Central memory CD8-positive, alpha-beta T cell (primary cell): ENCODE measurements at regions not wholly inside any gene's neighbourhood (a gene's known extent, or its start where the extent isn't known, plus 50 kb on each side); places are given as distances from the start of the nearest gene placed in this dataset.

ENCODE experiments used
- ATAC-seq: fragments of 150-1000 bp; cut with Tn5 transposase; replicated peaks from 2 replicates; pipeline ENCODE4 v1.10.0; 2022; ENCODE audit warnings: mild to moderate bottlenecking, moderate FRiP score, moderate number of reproducible peaks; ENCODE audit not compliant: poor library complexity, severe bottlenecking; ENCODE audit errors: extremely low read depth
- DNase-seq, 2 donors: peaks; one replicate each; pipeline ENCODE4 v3.0.0; 2021; ENCODE audit warnings: low spot score in 2 of 2
- H3K27ac Mint-ChIP-seq: one replicate; pipeline ENCODE4 v1.8.0; 2022; ENCODE audit warnings: low read depth, mild to moderate bottlenecking, moderate library complexity, mixed read lengths
- H3K27me3 Mint-ChIP-seq: one replicate; pipeline ENCODE4 v1.8.0; 2022; ENCODE audit warnings: mixed read lengths
- H3K36me3 Mint-ChIP-seq: one replicate; pipeline ENCODE4 v1.8.0; 2022; ENCODE audit warnings: mild to moderate bottlenecking, moderate library complexity, mixed read lengths; ENCODE audit not compliant: insufficient read depth
- H3K4me1 Mint-ChIP-seq: one replicate; pipeline ENCODE4 v1.8.0; 2022; ENCODE audit warnings: mixed read lengths
- H3K4me3 Mint-ChIP-seq: one replicate; pipeline ENCODE4 v1.8.0; 2022; ENCODE audit warnings: mild to moderate bottlenecking, moderate library complexity, mixed read lengths
- H3K9me3 Mint-ChIP-seq: one replicate; pipeline ENCODE4 v1.8.0; 2022; ENCODE audit warnings: mixed read lengths

DNA sequence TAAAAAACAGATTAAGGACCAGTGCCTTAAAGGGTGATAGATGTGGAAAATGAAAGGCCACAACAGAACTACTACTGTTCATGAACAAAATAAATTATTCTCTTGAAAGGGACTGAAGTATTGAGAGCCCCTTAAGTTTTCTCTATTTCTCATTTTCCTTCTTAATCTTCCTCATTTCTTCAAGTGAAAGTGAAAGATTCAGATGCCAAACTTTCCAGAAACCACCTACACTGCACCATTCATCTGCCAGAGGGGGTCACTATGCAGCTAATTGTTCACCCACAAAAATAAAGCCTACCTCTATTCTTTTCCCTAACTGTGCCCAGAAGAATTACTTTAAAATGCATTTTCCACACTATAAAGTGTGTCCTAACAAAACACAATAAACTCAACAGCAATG lies 140.1 kb downstream of the NR4A2 start:
- H3K4me1 Mint-ChIP-seq, result no peaks in the 10 kb centered on the region
- H3K9me3 Mint-ChIP-seq, result no peaks in the 10 kb centered on the region
- no peak overlapping the region for H3K27ac Mint-ChIP-seq
- ATAC-seq (no peak), DNase-seq (no peak)
- H3K4me3 Mint-ChIP-seq, result no peak overlapping the region
- H3K36me3 Mint-ChIP-seq, result no peaks in the 10 kb centered on the region
- H3K27me3 Mint-ChIP-seq, result peaks cover 5% of the 10 kb centered on the region

DNA sequence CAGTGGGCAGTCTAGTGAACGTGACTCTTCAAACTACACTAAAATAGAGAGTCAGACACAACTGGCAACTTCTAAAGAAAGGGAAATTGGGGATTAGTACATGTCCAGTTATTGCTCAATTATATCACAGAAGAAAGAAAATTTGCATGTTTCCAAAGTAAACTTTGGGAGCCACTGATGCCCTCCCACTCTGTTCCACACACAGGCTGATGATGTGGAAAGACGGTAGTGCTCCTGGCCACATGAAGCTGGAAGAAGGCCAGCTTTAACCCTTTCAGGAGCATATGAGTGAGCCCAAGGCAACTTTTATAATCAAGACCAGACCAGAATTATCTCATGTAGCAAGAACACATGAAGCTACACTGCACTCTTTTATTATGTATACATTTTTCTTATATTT lies 141.0 kb downstream of the NR4A2 start:
- Mint-ChIP-seq H3K27me3 (no peaks in the 10 kb centered on the region), H3K4me1 (no peaks in the 10 kb centered on the region), H3K9me3 (no peaks in the 10 kb centered on the region), H3K36me3 (no peaks in the 10 kb centered on the region), H3K27ac (no peak overlapping the region), H3K4me3 (no peak overlapping the region)
- DNase-seq, result no peak
- no peak for ATAC-seq

DNA sequence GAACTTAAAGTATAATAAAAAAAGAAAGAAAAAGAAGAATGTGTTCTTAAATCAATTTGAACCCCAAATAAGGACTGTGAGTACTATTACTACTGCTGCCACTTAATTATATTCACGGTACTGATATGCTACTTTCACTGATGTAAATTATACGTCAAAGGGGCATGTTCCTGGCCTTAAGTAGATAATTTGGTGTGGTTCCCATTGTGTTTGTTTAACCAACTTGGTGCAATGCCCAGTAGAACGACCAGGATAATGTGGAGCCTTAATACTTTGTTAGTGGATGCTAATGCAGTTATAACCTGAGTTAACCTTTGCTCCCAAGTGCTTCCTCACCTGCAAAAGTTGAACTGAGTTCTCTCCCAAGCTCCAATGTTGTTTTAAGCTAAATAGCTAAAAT lies 142.0 kb downstream of the NR4A2 start:
- Mint-ChIP-seq H3K4me1 (no peaks in the 10 kb centered on the region), H3K27me3 (no peaks in the 10 kb centered on the region), H3K4me3 (no peak overlapping the region), H3K9me3 (no peaks in the 10 kb centered on the region), H3K36me3 (no peaks in the 10 kb centered on the region), H3K27ac (no peak overlapping the region)
- DNase-seq (no peak), ATAC-seq (no peak)

DNA sequence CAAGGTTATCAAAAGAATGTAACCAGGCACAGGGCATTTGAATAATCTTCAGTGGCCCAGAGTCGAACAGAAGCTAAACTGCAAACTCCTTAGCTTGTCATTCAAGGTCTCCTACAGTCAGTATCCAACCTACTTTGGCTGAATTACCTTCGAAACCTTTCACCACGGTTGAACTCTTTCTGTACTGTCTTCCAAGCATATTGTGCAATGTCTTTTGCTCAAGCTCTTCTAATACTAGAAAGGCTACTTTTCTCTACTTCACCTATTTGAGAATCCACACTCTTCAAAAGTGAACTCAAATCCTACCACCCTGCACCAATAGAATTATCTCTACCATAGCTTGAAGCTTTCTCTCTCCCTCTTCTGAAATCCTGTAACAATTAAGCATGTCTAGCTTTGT lies 142.9 kb downstream of the NR4A2 start:
- Mint-ChIP-seq H3K4me3 (no peak overlapping the region), H3K9me3 (no peaks in the 10 kb centered on the region), H3K36me3 (no peaks in the 10 kb centered on the region), H3K4me1 (no peaks in the 10 kb centered on the region), H3K27ac (no peak overlapping the region), H3K27me3 (peaks cover 1% of the 10 kb centered on the region)
- ATAC-seq, result no peak
- DNase-seq, result no peak

DNA sequence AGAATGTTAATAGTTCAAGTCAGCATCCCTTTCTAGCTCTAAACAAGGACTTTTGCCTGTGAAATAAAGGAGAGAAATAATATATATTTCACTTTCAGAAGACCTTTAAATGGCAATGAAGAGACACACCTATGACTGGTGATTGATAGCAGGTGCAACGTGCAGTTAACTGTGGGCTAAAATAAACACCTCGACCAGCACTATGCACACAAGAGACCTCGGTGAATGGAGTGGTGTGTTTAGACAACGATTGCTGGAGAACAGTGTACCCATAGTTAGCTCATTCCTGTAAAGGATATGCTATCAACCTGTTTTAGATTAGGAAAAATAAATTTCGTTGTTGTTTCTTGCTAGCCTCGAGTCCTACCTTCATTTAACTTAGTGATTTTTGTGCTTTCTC lies 143.4 kb downstream of the NR4A2 start:
- no peak overlapping the region for H3K27ac Mint-ChIP-seq
- no peak overlapping the region for H3K4me3 Mint-ChIP-seq
- H3K4me1 Mint-ChIP-seq, result no peaks in the 10 kb centered on the region
- ATAC-seq (no peak), DNase-seq (no peak)
- peaks cover 5% of the 10 kb centered on the region for H3K27me3 Mint-ChIP-seq
- no peaks in the 10 kb centered on the region for H3K36me3 Mint-ChIP-seq
- H3K9me3 Mint-ChIP-seq, result no peaks in the 10 kb centered on the region

DNA sequence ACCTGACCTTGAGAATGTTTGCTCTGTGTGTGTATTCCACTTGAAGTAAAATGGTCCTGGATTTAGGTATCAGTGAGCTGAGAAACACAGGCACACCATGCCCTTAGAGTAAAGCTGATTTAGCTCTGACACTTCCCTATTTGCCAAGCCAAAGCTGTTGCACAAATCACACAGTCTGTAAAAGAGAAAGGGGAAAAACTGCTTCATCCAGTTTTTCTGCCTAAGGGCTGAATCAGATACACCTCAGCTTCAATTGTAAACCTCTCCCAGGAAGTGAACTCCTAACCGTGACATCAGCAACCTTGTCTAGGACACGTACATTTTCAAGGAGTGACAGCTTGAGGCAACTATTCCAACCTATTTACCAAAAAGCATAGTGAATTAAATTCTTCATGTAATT lies 150.4 kb downstream of the NR4A2 start:
- Mint-ChIP-seq H3K4me1 (no peaks in the 10 kb centered on the region), H3K27me3 (peaks cover 20% of the 10 kb centered on the region), H3K4me3 (no peak overlapping the region), H3K36me3 (peaks cover 2% of the 10 kb centered on the region), H3K27ac (no peak overlapping the region), H3K9me3 (no peaks in the 10 kb centered on the region)
- DNase-seq, result no peak
- ATAC-seq, result no peak

DNA sequence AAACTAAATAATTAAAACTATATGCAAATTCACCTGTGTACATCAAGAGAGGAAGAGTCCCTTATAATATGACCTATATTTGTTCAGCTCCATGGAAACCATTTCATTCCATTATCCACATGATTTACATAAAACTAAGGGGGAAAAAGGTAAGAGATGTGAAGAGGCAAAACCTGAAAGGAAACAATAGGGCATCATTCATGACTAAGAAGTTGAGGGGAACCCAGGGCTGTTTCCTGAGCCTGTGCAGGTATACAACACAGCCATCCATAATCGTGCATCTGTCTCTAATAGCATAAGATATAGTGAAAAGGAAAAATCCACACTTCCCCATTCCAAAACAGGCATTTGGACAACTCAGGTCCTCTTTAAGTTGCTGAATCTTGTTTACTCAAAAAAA lies 151.3 kb downstream of the NR4A2 start:
- H3K27me3 Mint-ChIP-seq, result peaks cover 20% of the 10 kb centered on the region
- no peak overlapping the region for H3K27ac Mint-ChIP-seq
- ATAC-seq (no peak), DNase-seq (no peak)
- peaks cover 2% of the 10 kb centered on the region for H3K36me3 Mint-ChIP-seq
- H3K4me3 Mint-ChIP-seq, result no peak overlapping the region
- no peaks in the 10 kb centered on the region for H3K9me3 Mint-ChIP-seq
- H3K4me1 Mint-ChIP-seq, result no peaks in the 10 kb centered on the region

DNA sequence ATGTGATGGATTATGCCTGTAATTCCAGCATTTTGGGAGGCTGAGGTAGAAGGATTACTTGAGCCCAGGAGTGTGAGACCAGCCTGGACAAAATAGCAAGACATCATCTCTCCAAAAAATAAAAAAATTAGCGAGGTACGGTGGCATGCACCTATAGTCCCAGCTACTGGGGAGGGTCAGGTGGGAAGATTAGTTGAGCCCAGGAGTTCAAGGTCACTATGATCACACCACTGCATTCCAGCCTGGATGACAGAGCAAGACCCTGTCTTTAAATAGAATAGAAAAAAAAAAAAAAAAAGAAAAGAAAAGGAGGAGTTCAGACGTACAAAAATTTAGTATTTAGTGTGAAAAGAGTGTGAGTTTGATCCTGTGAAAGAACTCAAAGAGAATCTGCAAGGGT lies 154.9 kb downstream of the NR4A2 start:
- peaks cover 12% of the 10 kb centered on the region for H3K27me3 Mint-ChIP-seq
- H3K36me3 Mint-ChIP-seq, result peaks cover 2% of the 10 kb centered on the region
- no peak for ATAC-seq
- no peak overlapping the region for H3K27ac Mint-ChIP-seq
- no peaks in the 10 kb centered on the region for H3K4me1 Mint-ChIP-seq
- no peaks in the 10 kb centered on the region for H3K9me3 Mint-ChIP-seq
- H3K4me3 Mint-ChIP-seq, result no peak overlapping the region
- DNase-seq, result no peak

DNA sequence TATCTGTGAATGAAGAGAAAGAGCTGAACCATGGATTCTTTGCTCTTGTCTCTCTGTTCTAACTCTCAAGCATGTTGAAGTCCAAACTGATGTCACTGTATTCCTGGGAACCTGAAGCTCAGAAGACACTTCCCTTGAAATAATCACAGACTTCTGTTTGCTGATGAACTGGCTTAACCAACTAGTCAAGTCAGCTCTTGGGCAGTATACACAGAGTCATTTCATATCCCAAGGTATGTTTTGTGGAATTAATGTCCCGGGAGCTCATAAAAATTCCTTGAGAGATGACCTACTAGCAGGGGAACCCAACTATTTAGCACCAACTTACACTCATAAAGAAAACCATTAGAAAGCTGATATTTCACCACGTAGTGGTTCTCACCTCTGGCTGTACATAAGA lies 156.6 kb downstream of the NR4A2 start:
- H3K4me3 Mint-ChIP-seq, result no peak overlapping the region
- no peaks in the 10 kb centered on the region for H3K9me3 Mint-ChIP-seq
- peaks cover 26% of the 10 kb centered on the region for H3K27me3 Mint-ChIP-seq
- no peak overlapping the region for H3K27ac Mint-ChIP-seq
- ATAC-seq (no peak), DNase-seq (no peak)
- H3K4me1 Mint-ChIP-seq, result no peaks in the 10 kb centered on the region
- peaks cover 2% of the 10 kb centered on the region for H3K36me3 Mint-ChIP-seq

DNA sequence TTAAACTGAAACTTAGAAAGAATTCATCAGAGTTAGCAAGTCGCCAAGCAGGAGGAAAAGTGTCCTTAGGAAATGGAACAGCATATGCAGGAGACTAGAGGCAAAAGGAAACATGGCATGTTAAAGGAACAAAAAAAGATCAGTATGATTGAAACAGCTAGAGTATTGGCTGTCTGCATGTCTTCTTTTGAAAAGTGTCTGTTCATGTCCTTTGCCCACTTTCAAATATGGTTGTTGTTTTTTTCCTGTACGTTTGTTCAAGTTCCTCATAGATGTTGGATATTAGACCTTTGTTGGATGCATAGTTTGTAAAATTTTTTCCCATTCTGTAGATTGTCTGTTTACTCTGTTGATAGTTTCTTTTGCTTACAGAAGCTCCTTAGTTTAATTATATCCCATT lies 161.6 kb downstream of the NR4A2 start:
- no peak overlapping the region for H3K4me3 Mint-ChIP-seq
- no peaks in the 10 kb centered on the region for H3K4me1 Mint-ChIP-seq
- no peaks in the 10 kb centered on the region for H3K9me3 Mint-ChIP-seq
- peaks cover 60% of the 10 kb centered on the region for H3K27me3 Mint-ChIP-seq
- H3K36me3 Mint-ChIP-seq, result no peaks in the 10 kb centered on the region
- no peak for DNase-seq
- no peak overlapping the region for H3K27ac Mint-ChIP-seq
- no peak for ATAC-seq

DNA sequence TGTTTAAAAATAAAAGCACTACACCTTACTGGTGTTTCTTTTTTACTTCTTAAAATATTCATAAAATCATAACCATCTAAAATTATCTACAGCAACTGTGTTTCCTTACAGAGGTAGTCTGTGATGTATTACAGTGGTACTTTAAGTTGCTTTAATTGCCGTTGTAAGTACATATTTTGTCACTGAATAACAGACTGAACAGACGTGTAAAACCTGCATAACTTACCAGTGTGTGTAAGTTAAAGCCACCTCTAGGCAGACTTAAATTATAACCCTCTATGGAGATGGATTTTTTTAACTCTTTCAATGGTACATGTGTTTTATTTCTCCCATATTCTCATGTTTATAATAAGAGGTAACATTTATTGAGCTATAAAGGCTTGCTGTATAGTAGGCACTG lies 166.8 kb downstream of the NR4A2 start:
- ATAC-seq (no peak), DNase-seq (no peak)
- Mint-ChIP-seq H3K27ac (no peak overlapping the region), H3K27me3 (peaks cover 43% of the 10 kb centered on the region), H3K36me3 (no peaks in the 10 kb centered on the region), H3K4me3 (no peak overlapping the region), H3K9me3 (no peaks in the 10 kb centered on the region), H3K4me1 (no peaks in the 10 kb centered on the region)

DNA sequence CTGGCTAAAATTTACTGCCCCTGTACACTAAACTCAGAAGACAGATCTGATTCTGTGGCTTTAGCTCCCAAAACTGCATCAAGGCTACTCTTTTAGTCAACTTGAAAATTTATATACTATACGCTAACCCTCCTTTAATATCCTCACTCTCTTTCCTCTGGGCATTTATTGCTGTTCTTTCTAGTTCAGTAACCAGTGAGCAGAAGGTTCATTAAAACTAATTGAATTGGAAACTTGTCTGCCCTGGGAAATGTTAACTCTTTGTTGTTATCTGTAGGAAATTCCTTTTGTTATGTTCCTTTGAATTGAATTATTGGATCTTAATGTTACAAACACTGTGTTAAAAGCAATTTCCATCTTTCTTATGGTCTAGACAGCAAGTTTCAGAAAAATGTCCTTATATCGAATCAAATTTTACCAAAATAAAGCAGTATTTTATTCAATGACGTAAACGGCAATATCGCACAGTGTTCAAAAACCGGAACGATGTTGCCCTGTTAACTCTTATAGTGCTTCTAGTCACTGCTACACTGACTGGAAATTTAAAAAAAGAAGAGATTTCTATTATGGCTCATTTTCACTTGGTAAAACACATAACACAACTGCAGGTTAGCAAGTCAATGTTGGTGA lies 168.3 kb downstream of the NR4A2 start:
- Mint-ChIP-seq H3K9me3 (no peaks in the 10 kb centered on the region), H3K27ac (no peak overlapping the region), H3K4me1 (no peaks in the 10 kb centered on the region), H3K4me3 (no peak overlapping the region), H3K27me3 (peaks cover 37% of the 10 kb centered on the region), H3K36me3 (no peaks in the 10 kb centered on the region)
- DNase-seq, result no peak
- no peak for ATAC-seq

DNA sequence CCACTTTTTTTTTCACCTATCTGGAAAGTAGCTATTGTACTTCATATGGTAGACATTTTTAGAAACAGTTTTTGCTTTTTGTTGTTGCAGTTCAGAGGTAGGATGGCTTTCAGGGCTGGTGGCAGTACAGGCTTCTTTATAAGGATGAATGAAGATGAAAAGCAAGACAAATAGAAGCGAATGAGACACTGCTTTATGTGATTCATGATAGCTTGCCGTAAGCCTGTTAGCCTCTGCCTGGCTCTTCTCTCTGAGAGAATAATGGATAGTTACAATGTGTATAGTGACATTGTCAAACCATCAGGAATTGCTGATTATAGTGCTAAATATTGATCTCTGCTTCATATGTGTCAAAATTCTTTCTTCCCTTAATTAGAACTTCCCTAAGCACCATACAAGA lies 173.7 kb downstream of the NR4A2 start:
- H3K4me3 Mint-ChIP-seq, result no peak overlapping the region
- ATAC-seq (no peak), DNase-seq (no peak)
- no peaks in the 10 kb centered on the region for H3K4me1 Mint-ChIP-seq
- H3K27me3 Mint-ChIP-seq, result peaks cover 12% of the 10 kb centered on the region
- H3K36me3 Mint-ChIP-seq, result no peaks in the 10 kb centered on the region
- no peak overlapping the region for H3K27ac Mint-ChIP-seq
- H3K9me3 Mint-ChIP-seq, result no peaks in the 10 kb centered on the region

DNA sequence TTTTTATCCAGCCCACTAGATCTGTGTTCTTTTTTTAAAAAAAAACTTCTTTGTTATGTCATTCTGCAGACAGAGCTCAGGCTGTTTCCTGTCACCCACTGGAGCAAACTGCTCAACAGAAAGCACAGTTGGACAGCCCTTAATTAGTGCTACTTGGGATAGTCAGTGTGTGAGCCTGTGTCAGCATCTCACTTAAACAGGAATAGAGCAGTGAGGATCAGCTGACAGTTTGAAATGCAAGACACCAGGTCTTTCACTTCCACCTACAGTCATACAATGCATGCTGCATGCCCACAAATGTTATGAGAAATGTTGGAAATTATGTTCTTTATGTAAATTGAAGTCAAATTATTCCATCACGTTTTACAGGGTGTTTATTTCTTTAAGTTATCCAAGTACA lies 174.9 kb downstream of the NR4A2 start:
- H3K27ac Mint-ChIP-seq, result no peak overlapping the region
- H3K4me3 Mint-ChIP-seq, result no peak overlapping the region
- no peak for DNase-seq
- no peaks in the 10 kb centered on the region for H3K36me3 Mint-ChIP-seq
- H3K9me3 Mint-ChIP-seq, result no peaks in the 10 kb centered on the region
- no peaks in the 10 kb centered on the region for H3K4me1 Mint-ChIP-seq
- H3K27me3 Mint-ChIP-seq, result peaks cover 22% of the 10 kb centered on the region
- no peak for ATAC-seq
